Gastrocnemius medialis (tissue), 4 donors: ENCODE measurements at regions not wholly inside any gene's neighbourhood (a gene's known extent, or its start where the extent isn't known, plus 50 kb on each side); places are given as distances from the start of the nearest gene placed in this dataset.
"Not testable (repeated sequence)": the region's sequence is repeated elsewhere in the genome, so short reads cannot be mapped to it uniquely, and the experiment has no call there.

Experiments
- ATAC-seq, 2 donors: fragments of 150-250 bp; one replicate each; pipeline ENCODE4 v1.9.1; 2016
- DNase-seq, 2 donors: peaks; one replicate each; pipeline ENCODE4 v3.0.0-alpha.2; 2019
- H3K27ac ChIP-seq, 4 donors: fragments of 200-600 bp; sonication (generic); 1 replicate in 1 of 4; 2 replicates in 3 of 4; pipeline ENCODE4 v1.5.1; 2016 to 2018; ENCODE audit warnings: mild to moderate bottlenecking in 2 of 4, moderate library complexity in 1 of 4
- H3K27me3 ChIP-seq, 3 donors: fragments of 200-600 bp; sonication (generic) in 2 of 3; 1 replicate in 1 of 3; 2 replicates in 2 of 3; pipeline versions ENCODE4 v1.5.1 to v1.6.0; 2016 to 2019; ENCODE audit warnings: mild to moderate bottlenecking in 1 of 3, moderate library complexity in 1 of 3
- H3K36me3 ChIP-seq, 2 donors: fragments of 200-600 bp; sonication (generic) in 1 of 2; one replicate each; pipeline ENCODE4 v1.5.1; 2017 to 2018
- H3K4me1 ChIP-seq, 2 donors: fragments of 200-600 bp; sonication (generic) in 1 of 2; one replicate each; pipeline ENCODE4 v1.5.1; 2016 to 2017; ENCODE audit warnings: mild to moderate bottlenecking in 2 of 2
- H3K4me3 ChIP-seq, 4 donors: fragments of 200-600 bp; sonication (generic) in 3 of 4; 1 replicate in 1 of 4; 2 replicates in 3 of 4; pipeline ENCODE4 v1.5.1; 2016 to 2019; ENCODE audit warnings: mild to moderate bottlenecking in 2 of 4
- H3K9me3 ChIP-seq, 3 donors: fragments of 200-600 bp; sonication (generic) in 2 of 3; 1 replicate in 1 of 3; 2 replicates in 2 of 3; pipeline ENCODE4 v1.5.1; 2016 to 2019
- POLR2A ChIP-seq, 2 donors: fragments of 450-650 bp; IDR thresholded peaks; one replicate each; pipeline ENCODE4 v1.6.1; 2017; ENCODE audit warnings: antibody characterized with exemption in 2 of 2, mild to moderate bottlenecking in 2 of 2, moderate library complexity in 2 of 2
- in situ Hi-C, 4 donors: fragments of 200-750 bp; cut with MboI; loops; one replicate each; pipeline versions ENCODE4 v1.15.0 to v1.8.0; 2017; ENCODE audit warnings: low sequenced_read_pairs in 4 of 4
- intact Hi-C: fragments of 100-400 bp; cut with DNase I; formaldehyde crosslinking; loops from one replicate; pipeline ENCODE4 v1.15.1; 2023; ENCODE audit warnings: low total_unique reads
- TF ChIP-seq, protein P1 (sequence below), 5 experiments: fragments of 450-650 bp in 3 of 5; fragments of 200-600 bp in 2 of 5; sonication (generic) in 2 of 5; IDR thresholded peaks in 4 of 5; conservative IDR thresholded peaks in 1 of 5; 1 replicate in 4 of 5; 2 replicates in 1 of 5; pipeline ENCODE4 v1.5.1; 2016 to 2019; ENCODE audit warnings: antibody characterized with exemption in 5 of 5, mild to moderate bottlenecking in 3 of 5, moderate library complexity in 3 of 5

DNA sequence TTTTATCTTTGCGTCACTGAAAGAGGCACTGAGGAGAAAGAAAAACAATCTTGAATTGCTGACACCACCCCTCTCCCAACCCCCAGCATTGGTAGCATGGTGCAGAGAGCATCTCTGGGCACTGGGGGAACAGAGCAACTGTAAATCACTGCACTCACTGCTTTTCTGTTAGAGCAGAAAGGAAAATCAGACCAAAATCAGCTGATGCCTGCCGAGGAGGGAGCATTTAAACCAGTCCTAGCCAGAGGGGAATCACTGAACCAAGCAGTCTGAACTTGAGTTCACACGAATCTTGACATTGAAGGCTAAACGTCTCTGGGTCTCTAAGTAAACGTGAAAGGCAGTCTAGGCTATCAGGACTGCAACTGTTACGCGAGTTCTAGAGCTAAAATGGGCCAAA lies 205.8 kb downstream of the SPANXN4 start:
- Histone ChIP-seq H3K36me3 (no peaks in the 10 kb centered on the region), H3K9me3 (no peaks in the 10 kb centered on the region), H3K4me3 (no peak overlapping the region), H3K27me3 (no peaks in the 10 kb centered on the region), H3K27ac (no peak overlapping the region), H3K4me1 (no peaks in the 10 kb centered on the region)
- TF ChIP-seq, protein P1, sequence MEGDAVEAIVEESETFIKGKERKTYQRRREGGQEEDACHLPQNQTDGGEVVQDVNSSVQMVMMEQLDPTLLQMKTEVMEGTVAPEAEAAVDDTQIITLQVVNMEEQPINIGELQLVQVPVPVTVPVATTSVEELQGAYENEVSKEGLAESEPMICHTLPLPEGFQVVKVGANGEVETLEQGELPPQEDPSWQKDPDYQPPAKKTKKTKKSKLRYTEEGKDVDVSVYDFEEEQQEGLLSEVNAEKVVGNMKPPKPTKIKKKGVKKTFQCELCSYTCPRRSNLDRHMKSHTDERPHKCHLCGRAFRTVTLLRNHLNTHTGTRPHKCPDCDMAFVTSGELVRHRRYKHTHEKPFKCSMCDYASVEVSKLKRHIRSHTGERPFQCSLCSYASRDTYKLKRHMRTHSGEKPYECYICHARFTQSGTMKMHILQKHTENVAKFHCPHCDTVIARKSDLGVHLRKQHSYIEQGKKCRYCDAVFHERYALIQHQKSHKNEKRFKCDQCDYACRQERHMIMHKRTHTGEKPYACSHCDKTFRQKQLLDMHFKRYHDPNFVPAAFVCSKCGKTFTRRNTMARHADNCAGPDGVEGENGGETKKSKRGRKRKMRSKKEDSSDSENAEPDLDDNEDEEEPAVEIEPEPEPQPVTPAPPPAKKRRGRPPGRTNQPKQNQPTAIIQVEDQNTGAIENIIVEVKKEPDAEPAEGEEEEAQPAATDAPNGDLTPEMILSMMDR (IDR thresholded peaks at IDR 0.05 in 4 of 5, conservative IDR thresholded peaks at IDR 0.05 in 1 of 5), result no peak
- TF ChIP-seq POLR2A (IDR thresholded peaks at IDR 0.05), result no peak
- in situ Hi-C loops, result no loop called here
- ATAC-seq (no peak), DNase-seq (no peak)
- intact Hi-C loops, result no loop called here

DNA sequence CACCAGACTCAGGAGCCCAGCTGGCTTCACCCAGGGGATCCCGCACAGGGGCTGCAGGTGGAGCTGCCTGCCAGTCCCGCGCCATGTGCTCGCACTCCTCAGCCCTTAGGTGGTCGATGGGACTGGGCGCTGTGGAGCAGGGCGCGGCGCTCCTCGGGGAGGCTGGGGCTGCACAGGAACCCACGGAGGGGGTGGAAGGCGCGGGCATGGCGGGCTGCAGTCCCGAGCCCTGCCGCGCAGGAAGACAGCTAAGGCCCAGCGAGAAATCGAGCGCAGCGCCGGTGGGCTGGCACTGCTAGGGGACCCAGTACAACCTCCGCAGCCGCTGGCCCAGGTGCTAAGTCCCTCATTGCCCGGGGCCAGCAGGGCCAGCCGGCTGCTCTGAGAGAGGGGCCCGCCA lies 202.9 kb downstream of the SPANXN4 start:
- not testable (repeated sequence) for ATAC-seq, H3K27me3 ChIP-seq

DNA sequence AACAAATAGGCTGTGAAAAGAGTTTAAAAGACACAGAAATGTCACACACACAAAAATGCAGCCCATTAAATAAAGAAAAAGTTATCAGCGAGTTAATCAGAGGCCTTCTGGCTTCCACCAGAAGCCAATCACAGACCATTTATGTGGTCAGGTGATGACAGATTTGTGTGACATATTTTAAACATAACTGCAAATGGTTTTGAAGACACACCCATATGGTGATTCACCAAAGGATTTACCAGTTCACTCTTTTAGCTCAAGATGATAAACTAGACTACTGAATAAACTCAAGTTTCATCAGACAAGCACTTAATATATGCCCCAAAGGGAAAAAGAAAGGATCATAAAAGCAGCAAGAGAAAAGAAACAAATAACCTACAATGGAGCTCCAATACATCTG lies 181.2 kb downstream of the SPANXN4 start:
- Histone ChIP-seq H3K36me3 (no peaks in the 10 kb centered on the region), H3K27me3 (no peaks in the 10 kb centered on the region), H3K27ac (no peak overlapping the region), H3K9me3 (no peaks in the 10 kb centered on the region), H3K4me1 (no peaks in the 10 kb centered on the region), H3K4me3 (no peak overlapping the region)
- ATAC-seq (no peak), DNase-seq (no peak)
- in situ Hi-C loops, result no loop called here
- intact Hi-C loops, result no loop called here
- no peak for TF ChIP-seq POLR2A (IDR thresholded peaks at IDR 0.05)
- TF ChIP-seq, protein P1 (IDR thresholded peaks at IDR 0.05 in 4 of 5, conservative IDR thresholded peaks at IDR 0.05 in 1 of 5), result no peak

More for the DNA sequence above, 202.9 kb downstream of the SPANXN4 start:
- H3K27ac ChIP-seq, DNase-seq, H3K4me1 ChIP-seq, H3K9me3 ChIP-seq, intact Hi-C loops, H3K36me3 ChIP-seq, in situ Hi-C loops, H3K4me3 ChIP-seq: not testable (repeated sequence)

DNA sequence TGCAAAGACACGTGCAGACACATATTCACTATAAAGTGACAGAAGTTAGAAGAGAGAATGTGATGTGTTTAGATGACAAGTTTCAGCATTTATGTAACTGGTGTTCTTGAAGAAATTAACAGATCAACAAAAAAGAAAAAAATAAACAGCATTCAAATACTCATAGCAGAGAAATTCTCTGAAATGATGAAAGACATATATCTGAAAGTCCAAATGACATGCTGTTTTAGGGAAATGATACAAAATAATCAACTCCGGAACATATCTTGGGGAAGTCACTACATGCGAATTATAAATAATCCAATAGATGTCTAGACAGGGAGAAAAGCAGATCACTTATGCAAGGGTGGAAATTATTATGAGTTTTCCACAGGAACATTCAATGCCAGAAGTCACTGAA lies 146.0 kb downstream of the SPANXN4 start:
- ATAC-seq, result no peak
- intact Hi-C loops (no loop called here), in situ Hi-C loops (no loop called here)
- Histone ChIP-seq H3K27ac (no peak overlapping the region), H3K4me1 (no peaks in the 10 kb centered on the region), H3K36me3 (no peaks in the 10 kb centered on the region), H3K4me3 (no peak overlapping the region), H3K27me3 (no peaks in the 10 kb centered on the region), H3K9me3 (no peaks in the 10 kb centered on the region)
- no peak for TF ChIP-seq POLR2A (IDR thresholded peaks at IDR 0.05)
- TF ChIP-seq, protein P1 (IDR thresholded peaks at IDR 0.05 in 4 of 5, conservative IDR thresholded peaks at IDR 0.05 in 1 of 5), result no peak
- no peak for DNase-seq

DNA sequence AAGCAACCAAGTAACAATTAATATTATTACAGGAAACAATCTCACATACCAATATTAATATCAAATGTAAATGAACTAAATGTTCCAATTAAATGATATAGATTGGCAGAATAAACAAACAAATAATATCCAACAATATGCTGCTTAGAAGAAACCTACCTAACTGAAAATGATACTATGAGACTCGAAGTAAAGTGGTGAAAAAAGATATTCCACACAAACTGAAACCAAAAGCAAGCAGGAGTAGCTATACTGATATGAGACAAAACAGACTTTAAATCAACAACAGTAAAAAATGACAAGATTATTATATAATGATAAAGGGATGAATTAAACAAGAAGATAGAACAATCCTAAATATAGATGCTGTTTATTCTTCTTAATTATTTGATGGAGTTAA lies 140.1 kb downstream of the SPANXN4 start:
- Histone ChIP-seq H3K4me1 (no peaks in the 10 kb centered on the region), H3K9me3 (no peaks in the 10 kb centered on the region), H3K27ac (no peak overlapping the region), H3K36me3 (no peaks in the 10 kb centered on the region), H3K4me3 (no peak overlapping the region), H3K27me3 (no peaks in the 10 kb centered on the region)
- in situ Hi-C loops, result no loop called here
- ATAC-seq (no peak), DNase-seq (no peak)
- intact Hi-C loops, result no loop called here
- TF ChIP-seq, protein P1 (IDR thresholded peaks at IDR 0.05 in 4 of 5, conservative IDR thresholded peaks at IDR 0.05 in 1 of 5), result no peak
- no peak for TF ChIP-seq POLR2A (IDR thresholded peaks at IDR 0.05)
